Naive thymus-derived CD8-positive, alpha-beta T cell (primary cell): ENCODE measurements at regions not wholly inside any gene's neighbourhood (a gene's known extent, or its start where the extent isn't known, plus 50 kb on each side); places are given as distances from the start of the nearest gene placed in this dataset.

ENCODE experiments used
- ATAC-seq, 2 donors: fragments of 150-1000 bp; cut with Tn5 transposase in 1 of 2; sonication (Bioruptor Pico), chemical (Tn5 transposase) in 1 of 2; 1 replicate in 1 of 2; 2 replicates in 1 of 2; pipeline ENCODE4 v1.10.0; 2021; ENCODE audit warnings: mild to moderate bottlenecking in 2 of 2, moderate library complexity in 2 of 2
- POLR2A ChIA-PET: fragments of 350-600 bp; sonication (Branson Sonifier 250); formaldehyde crosslinking; loops from one replicate; lab custom pipeline; 2021; ENCODE audit warnings: antibody characterized with exemption; lab: Charles Lee
- DNase-seq, 10 donors: peaks; one replicate each; pipeline versions ENCODE4 v3.0.0 to v3.0.0-alpha.2; 2020 to 2022
- H3K27ac Mint-ChIP-seq, 10 donors: one replicate each; pipeline ENCODE4 v1.8.0; 2020 to 2022; ENCODE audit warnings: mild to moderate bottlenecking in 10 of 10, mixed read lengths in 10 of 10, moderate library complexity in 4 of 10, inconsistent platforms in 1 of 10
- H3K27me3 Mint-ChIP-seq, 5 donors: one replicate each; pipeline ENCODE4 v1.8.0; 2021 to 2022; ENCODE audit warnings: mixed read lengths in 5 of 5
- H3K36me3 Mint-ChIP-seq, 3 donors: one replicate each; pipeline ENCODE4 v1.8.0; 2020 to 2022; ENCODE audit warnings: mixed read lengths in 3 of 3, mild to moderate bottlenecking in 2 of 3, inconsistent platforms in 1 of 3
- H3K4me1 Mint-ChIP-seq, 4 donors: one replicate each; pipeline ENCODE4 v1.8.0; 2021 to 2022; ENCODE audit warnings: mixed read lengths in 4 of 4
- H3K4me3 Mint-ChIP-seq, 10 donors: one replicate each; pipeline ENCODE4 v1.8.0; 2020 to 2022; ENCODE audit warnings: mild to moderate bottlenecking in 10 of 10, mixed read lengths in 10 of 10, moderate library complexity in 6 of 10, inconsistent platforms in 1 of 10
- H3K9me3 Mint-ChIP-seq, 9 donors: one replicate each; pipeline ENCODE4 v1.8.0; 2020 to 2022; ENCODE audit warnings: mixed read lengths in 9 of 9, mild to moderate bottlenecking in 3 of 9, inconsistent platforms in 1 of 9, moderate library complexity in 1 of 9

DNA sequence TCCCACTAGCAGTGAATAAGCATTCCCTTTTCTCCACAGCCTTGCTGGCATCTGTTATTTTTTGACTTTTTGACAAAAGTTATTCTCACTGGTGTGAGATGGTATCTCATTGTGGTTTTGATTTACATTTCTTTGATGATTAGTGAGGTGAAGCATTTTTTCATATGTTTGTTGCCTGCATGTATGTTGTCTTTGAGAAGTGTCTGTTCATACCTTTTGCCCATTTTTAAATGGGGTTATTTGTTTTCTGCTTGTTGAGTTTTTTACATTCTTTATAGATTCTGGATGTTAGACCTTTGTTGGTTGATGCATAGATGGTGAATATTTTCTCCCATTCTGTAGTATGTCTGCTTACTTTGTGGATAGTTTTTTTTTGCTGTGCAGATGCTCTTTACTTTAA lies 171.7 kb downstream of the SREK1 start:
- Mint-ChIP-seq H3K4me1 (no peaks in the 10 kb centered on the region), H3K9me3 (peaks cover 0 to 22% (median 10%) of the 10 kb centered on the region in 9 donors), H3K36me3 (peaks cover 0 to 11% (median 6%) of the 10 kb centered on the region in 3 donors), H3K4me3 (no peak overlapping the region), H3K27ac (no peak overlapping the region), H3K27me3 (peaks cover under 1 to 21% (median 5%) of the 10 kb centered on the region in 5 donors)
- DNase-seq, result no peak
- POLR2A ChIA-PET, result interaction anchor here (0.7 kb wide), 1 partner anchor 1290 kb away, joined by 3 read pairs; no protein-coding TSS in a partner anchor
- no peak for ATAC-seq

DNA sequence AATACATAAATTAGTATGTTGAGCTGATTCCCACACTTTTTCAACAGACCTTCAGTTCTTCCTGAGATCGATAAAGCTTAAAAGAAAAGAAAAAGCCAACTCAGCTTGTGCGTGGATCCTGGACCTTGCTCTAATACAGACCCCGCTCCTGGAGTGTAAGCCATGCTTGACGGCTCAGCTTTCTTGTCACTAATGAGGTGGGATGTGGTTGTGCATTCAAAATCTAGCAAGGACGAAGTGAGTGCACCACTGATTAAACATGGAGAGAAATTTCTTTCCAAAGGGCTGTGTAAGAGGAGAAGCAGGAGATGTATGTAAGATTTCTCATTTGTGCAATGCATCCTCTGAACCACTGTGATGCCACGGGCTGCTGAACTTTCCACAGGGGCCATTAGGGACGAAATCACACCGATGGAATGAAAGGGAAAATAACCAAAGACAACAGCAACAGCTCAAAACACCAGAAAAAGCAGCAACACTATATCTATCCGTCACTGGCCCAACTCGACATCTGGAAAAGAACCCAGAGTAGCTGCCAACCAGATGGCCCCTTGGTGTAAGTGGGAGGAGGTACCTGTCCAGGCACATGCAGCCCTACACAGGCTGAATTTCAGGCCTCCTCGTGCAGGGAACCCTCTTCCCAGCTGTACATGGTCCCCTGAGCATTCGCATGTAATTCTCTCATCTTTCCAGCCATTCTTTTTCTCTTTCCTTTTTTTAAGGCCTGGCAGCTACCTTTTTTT lies 178.9 kb downstream of the SREK1 start:
- H3K4me1 Mint-ChIP-seq, result no peaks in the 10 kb centered on the region
- no peaks in the 10 kb centered on the region for H3K9me3 Mint-ChIP-seq
- no peak for ATAC-seq
- H3K4me3 Mint-ChIP-seq, result no peak overlapping the region
- peaks cover 0 to 5% (median 0%) of the 10 kb centered on the region in 3 donors for H3K36me3 Mint-ChIP-seq
- H3K27me3 Mint-ChIP-seq, result peaks cover 2 to 32% (median 10%) of the 10 kb centered on the region in 5 donors
- POLR2A ChIA-PET, result no interaction called here
- no peak overlapping the region for H3K27ac Mint-ChIP-seq
- DNase-seq, result no peak

DNA sequence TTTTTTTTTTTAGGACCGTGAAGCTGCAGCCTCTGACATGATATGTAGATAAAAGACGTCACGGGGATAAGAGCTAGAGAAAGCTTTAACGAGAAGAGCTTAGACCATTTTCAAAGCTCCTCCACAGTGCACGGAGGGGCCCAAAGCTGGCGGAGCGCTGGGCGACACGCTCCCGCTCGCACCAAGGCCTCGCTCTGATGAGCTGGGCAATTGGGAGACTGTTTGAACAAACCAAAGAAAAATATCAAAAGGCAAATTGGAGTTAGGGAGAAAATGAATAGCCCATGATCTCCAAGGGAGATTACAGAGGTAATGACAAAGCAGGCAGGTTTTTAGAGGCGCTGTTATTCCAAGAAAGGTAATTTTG lies 179.4 kb downstream of the SREK1 start:
- no peaks in the 10 kb centered on the region for H3K9me3 Mint-ChIP-seq
- no peak overlapping the region for H3K27ac Mint-ChIP-seq
- peaks cover 2 to 32% (median 10%) of the 10 kb centered on the region in 5 donors for H3K27me3 Mint-ChIP-seq
- no peak for ATAC-seq
- peaks cover 0 to 5% (median 0%) of the 10 kb centered on the region in 3 donors for H3K36me3 Mint-ChIP-seq
- no peak overlapping the region for H3K4me3 Mint-ChIP-seq
- no peak for DNase-seq
- POLR2A ChIA-PET, result no interaction called here
- no peaks in the 10 kb centered on the region for H3K4me1 Mint-ChIP-seq

DNA sequence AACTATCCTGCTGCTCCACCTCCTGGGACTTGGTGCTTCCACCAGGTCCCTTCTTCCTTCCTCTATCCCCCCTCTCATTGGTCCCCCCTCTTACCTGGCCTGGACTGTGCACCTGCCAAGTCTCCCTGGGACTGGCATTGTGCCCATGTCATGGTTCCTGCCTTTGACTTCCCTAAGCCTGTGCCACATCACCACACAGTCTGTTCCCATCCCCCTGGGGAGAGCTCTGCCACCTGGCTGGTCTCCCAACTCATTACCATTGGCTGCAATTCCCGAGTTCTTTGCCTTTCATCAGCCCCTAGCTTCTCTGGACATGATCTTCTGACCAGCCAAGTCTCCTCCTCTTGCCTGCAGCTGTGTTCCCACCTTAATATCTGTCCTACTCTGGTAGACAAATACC lies 180.3 kb downstream of the SREK1 start:
- H3K36me3 Mint-ChIP-seq, result no peaks in the 10 kb centered on the region
- H3K4me1 Mint-ChIP-seq, result no peaks in the 10 kb centered on the region
- H3K4me3 Mint-ChIP-seq, result no peak overlapping the region
- POLR2A ChIA-PET, result no interaction called here
- H3K9me3 Mint-ChIP-seq, result no peaks in the 10 kb centered on the region
- DNase-seq, result no peak
- no peak for ATAC-seq
- peaks cover 0 to 26% (median 10%) of the 10 kb centered on the region in 5 donors for H3K27me3 Mint-ChIP-seq
- no peak overlapping the region for H3K27ac Mint-ChIP-seq

DNA sequence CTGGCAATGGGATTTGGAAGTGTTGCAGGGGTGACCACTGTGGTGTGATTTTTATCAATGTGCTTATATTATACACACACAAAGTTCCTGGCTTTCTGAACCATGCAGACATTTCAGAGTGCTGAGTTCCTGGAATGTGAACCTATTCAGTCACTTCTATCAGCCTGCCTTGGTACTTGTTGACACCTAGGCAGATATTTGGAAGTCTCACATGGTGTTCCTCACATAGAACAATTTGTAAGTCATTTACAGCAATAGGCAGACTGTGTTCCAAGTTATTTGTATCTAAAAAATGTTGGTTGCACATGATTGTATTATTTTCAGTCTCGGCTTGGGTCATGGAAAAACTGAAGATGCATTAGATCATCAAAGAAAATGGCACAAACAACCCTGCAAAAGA lies 182.2 kb downstream of the SREK1 start:
- Mint-ChIP-seq H3K4me3 (no peak overlapping the region), H3K27me3 (peaks cover 0 to 14% (median 2%) of the 10 kb centered on the region in 5 donors), H3K9me3 (peaks cover 0 to 2% (median 0%) of the 10 kb centered on the region in 9 donors), H3K36me3 (no peaks in the 10 kb centered on the region), H3K27ac (no peak overlapping the region), H3K4me1 (no peaks in the 10 kb centered on the region)
- POLR2A ChIA-PET, result no interaction called here
- no peak for ATAC-seq
- no peak for DNase-seq

DNA sequence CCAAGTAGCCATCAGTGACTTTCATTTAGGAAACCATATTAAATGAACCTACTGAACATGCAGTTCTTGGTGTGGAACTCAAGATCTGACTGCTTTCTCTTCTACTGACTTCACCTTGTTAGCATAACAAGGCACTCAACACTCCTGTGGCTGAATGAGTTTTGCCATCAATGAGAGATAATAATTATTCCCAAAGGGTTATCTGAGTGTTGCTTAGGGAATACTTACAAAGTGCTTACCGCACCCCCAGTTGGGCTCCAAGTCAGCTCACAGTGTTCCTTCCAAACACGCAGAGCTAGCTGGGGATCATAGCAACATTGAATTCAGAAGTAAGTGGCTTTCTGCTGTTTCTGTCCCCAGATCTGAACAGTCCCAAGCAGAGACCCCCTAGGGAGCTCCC lies 182.9 kb downstream of the SREK1 start:
- ATAC-seq (no peak), DNase-seq (no peak)
- H3K4me3 Mint-ChIP-seq, result no peak overlapping the region
- H3K27ac Mint-ChIP-seq, result no peak overlapping the region
- peaks cover 0 to 2% (median 0%) of the 10 kb centered on the region in 9 donors for H3K9me3 Mint-ChIP-seq
- POLR2A ChIA-PET, result no interaction called here
- no peaks in the 10 kb centered on the region for H3K4me1 Mint-ChIP-seq
- no peaks in the 10 kb centered on the region for H3K36me3 Mint-ChIP-seq
- H3K27me3 Mint-ChIP-seq, result peaks cover 0 to 12% (median 0%) of the 10 kb centered on the region in 5 donors

DNA sequence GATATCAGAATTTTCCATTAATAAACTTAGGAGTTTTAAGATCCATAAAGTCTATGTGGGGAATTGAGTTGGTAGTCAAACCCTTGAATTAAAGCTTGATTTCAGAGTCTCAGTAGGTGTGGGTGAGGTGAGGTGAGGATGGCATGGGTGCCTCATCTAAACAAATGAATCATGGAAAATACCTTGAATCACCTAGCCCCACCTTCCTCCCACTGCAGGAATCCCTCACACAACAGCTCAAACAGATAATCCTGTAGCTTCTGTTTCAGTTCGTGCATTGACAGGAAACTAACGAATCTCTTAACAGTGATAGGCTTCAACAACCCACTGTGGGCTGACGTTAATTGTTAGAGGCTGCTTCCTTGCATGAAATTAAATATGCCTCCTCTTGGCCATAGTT lies 185.0 kb downstream of the SREK1 start:
- no peak for DNase-seq
- Mint-ChIP-seq H3K36me3 (no peaks in the 10 kb centered on the region), H3K27me3 (peaks cover 0 to 16% (median 3%) of the 10 kb centered on the region in 5 donors), H3K9me3 (peaks cover 0 to 2% (median 0%) of the 10 kb centered on the region in 9 donors), H3K27ac (no peak overlapping the region), H3K4me1 (no peaks in the 10 kb centered on the region), H3K4me3 (no peak overlapping the region)
- POLR2A ChIA-PET, result no interaction called here
- no peak for ATAC-seq

DNA sequence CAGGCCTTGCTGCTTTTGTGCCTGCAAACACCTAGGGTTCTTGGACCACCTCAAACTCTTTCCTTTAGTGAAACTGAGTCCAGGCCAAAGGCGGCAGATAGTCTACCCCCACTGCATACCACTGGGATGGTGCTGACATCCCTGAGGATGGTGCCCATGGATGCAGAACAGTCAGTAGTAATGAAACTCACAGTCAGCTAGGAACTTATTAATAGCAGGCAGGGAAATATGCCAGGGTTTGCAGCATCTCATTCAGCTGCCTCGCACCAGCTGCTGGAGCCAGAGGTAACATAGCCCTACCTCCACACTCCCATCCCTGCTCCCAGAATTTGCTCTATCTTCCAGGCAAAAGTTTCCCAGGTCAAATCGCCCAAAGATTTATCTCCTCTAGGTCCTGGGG lies 189.1 kb downstream of the SREK1 start:
- Mint-ChIP-seq H3K4me1 (no peaks in the 10 kb centered on the region), H3K9me3 (peaks cover 0 to 2% (median 0%) of the 10 kb centered on the region in 9 donors), H3K36me3 (no peaks in the 10 kb centered on the region), H3K4me3 (no peak overlapping the region), H3K27me3 (peaks cover 7 to 46% (median 13%) of the 10 kb centered on the region in 5 donors), H3K27ac (no peak overlapping the region)
- ATAC-seq (no peak), DNase-seq (no peak)
- POLR2A ChIA-PET, result no interaction called here

DNA sequence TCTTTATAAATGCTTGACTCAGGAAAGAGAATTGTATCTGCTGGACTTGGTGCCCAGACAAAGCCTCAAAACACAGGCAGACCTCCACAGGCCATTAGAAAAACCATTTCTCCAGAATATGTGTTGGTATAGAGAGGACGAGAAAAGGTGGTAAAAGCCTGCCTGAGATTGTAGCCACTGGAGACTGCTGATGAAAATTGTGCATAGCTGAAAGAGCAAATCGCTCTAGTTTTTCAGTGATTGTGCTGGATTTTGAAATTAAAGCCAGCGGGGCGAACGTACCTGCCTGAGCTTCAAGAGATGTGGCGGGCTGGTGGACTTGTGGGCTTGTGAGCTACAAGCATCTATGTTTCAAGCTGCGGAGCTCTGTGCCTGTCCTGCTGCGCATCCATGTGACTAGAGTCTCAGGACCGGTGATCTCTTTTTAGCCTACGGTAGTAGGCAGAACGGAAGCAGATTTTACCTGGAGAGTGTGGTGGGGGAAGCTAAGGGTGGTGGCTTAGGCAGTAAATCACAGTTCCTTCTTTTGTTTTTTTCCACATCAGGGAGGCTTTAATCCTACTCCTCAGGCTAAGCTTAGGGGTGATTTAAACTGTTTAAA lies 193.6 kb downstream of the SREK1 start:
- Mint-ChIP-seq H3K4me1 (no peaks in the 10 kb centered on the region), H3K27ac (no peak overlapping the region), H3K9me3 (no peaks in the 10 kb centered on the region), H3K27me3 (peaks cover 7 to 47% (median 13%) of the 10 kb centered on the region in 5 donors), H3K4me3 (no peak overlapping the region), H3K36me3 (no peaks in the 10 kb centered on the region)
- DNase-seq, result no peak
- no peak for ATAC-seq
- POLR2A ChIA-PET, result no interaction called here

DNA sequence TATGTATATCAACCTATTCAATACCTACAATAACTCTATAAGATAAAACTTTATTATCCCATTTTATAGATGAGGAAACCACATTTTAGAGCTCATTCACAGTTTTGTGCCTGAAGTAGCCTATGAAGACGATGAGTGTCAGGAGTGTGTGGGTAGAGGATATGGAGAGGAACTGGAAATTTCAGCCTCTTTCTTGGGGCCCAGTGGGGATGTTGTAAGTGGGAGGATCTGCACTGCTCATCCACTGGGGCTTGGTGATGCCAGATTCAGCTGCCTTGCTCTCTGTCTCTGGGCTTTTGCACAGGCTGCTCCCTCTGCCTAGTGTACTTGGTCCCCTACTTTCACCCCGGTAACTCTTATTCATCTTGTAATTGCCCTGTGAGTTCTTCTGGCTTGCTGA lies 194.7 kb downstream of the SREK1 start:
- DNase-seq (no peak), ATAC-seq (no peak)
- peaks cover 7 to 40% (median 10%) of the 10 kb centered on the region in 5 donors for H3K27me3 Mint-ChIP-seq
- no peak overlapping the region for H3K4me3 Mint-ChIP-seq
- no peaks in the 10 kb centered on the region for H3K9me3 Mint-ChIP-seq
- H3K4me1 Mint-ChIP-seq, result no peaks in the 10 kb centered on the region
- POLR2A ChIA-PET, result no interaction called here
- H3K36me3 Mint-ChIP-seq, result no peaks in the 10 kb centered on the region
- H3K27ac Mint-ChIP-seq, result no peak overlapping the region

DNA sequence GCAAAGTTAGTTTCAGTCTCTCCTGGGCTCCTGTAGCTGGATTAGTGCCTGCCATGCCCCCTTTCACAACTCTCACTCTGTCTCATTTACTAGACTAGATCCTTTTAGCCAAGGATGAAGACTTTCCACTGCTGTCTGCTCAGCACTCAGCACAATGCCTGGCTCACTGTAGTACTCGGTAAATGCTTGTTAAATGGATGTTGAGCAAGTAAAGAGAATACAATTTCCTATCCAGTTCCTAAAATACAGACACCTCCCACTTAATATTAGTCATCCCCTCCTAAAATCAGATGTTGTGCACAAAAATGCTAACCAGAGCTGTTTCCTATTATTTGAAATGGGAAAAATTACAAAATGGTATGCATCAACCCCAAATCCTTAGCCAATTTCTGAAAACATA lies 195.8 kb downstream of the SREK1 start:
- no peaks in the 10 kb centered on the region for H3K4me1 Mint-ChIP-seq
- POLR2A ChIA-PET, result no interaction called here
- peaks cover 7 to 33% (median 10%) of the 10 kb centered on the region in 5 donors for H3K27me3 Mint-ChIP-seq
- no peaks in the 10 kb centered on the region for H3K36me3 Mint-ChIP-seq
- no peak for ATAC-seq
- H3K4me3 Mint-ChIP-seq, result no peak overlapping the region
- DNase-seq, result no peak
- no peaks in the 10 kb centered on the region for H3K9me3 Mint-ChIP-seq
- no peak overlapping the region for H3K27ac Mint-ChIP-seq

DNA sequence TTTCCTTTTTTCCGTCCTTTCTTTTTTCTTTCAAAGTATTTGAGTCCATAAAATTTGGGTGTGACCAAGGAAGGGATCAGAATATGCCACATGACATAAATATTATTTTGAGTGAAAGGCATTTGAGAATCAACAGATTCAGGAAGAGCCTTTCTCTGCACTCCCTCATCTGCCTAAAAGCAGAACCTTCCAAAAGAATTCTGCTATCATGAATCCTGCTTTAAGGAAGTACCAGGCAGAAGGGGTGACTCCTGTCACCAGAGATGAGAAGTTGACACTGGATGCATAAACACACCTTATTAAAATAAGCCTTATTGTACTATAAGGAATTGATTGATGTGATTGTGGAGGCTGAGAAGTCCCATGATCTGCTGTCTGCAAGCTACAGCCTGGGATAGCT lies 196.7 kb downstream of the SREK1 start:
- Mint-ChIP-seq H3K4me3 (no peak overlapping the region), H3K9me3 (no peaks in the 10 kb centered on the region), H3K27me3 (peaks cover 4 to 25% (median 7%) of the 10 kb centered on the region in 5 donors), H3K27ac (no peak overlapping the region), H3K4me1 (no peaks in the 10 kb centered on the region), H3K36me3 (no peaks in the 10 kb centered on the region)
- DNase-seq (no peak), ATAC-seq (no peak)
- POLR2A ChIA-PET, result no interaction called here

DNA sequence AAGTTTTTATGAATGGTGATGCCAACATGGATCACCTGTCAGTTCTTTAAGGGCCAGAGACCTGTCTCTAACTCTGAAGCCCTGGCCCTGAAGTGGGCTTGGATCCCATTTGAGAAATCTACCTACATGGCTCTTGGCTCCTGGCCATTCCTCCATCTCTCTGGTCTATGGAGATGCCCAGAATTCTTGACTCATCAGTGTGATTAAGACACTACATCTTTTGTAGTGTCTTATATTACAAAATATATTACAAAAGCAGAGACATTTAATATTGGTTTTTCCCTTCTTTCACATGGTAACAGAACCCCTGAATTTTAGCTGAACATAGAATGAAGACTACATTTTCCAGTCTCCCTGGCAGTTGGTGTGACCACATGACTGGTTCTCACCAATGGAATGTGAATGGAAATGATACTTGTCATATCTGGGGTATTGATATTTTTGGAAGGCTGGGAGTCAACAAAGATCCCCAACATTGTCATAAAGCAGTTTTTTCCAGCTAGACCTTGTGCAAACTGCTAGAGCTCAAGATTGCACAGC lies 198.3 kb downstream of the SREK1 start:
- DNase-seq (no peak), ATAC-seq (no peak)
- Mint-ChIP-seq H3K36me3 (no peaks in the 10 kb centered on the region), H3K27me3 (peaks cover 0 to 10% (median 8%) of the 10 kb centered on the region in 5 donors), H3K27ac (no peak overlapping the region), H3K9me3 (no peaks in the 10 kb centered on the region), H3K4me3 (no peak overlapping the region), H3K4me1 (no peaks in the 10 kb centered on the region)
- POLR2A ChIA-PET, result no interaction called here
